GM13976 (cell line): ENCODE measurements at regions not wholly inside any gene's neighbourhood (a gene's known extent, or its start where the extent isn't known, plus 50 kb on each side); places are given as distances from the start of the nearest gene placed in this dataset.

Source experiments
- DNase-seq: peaks from one replicate; pipeline ENCODE4 v3.0.0; 2012; ENCODE audit warnings: low spot score
- in situ Hi-C: fragments of 300-500 bp; cut with MboI; formaldehyde crosslinking; loops from one replicate; pipeline ENCODE4 v1.12.0; 2022; ENCODE audit warnings: low sequenced_read_pairs, mixed read lengths, inconsistent platforms; ENCODE audit not compliant: unreplicated experiment
- TF ChIP-seq, protein P1 (sequence below): IDR thresholded peaks from 2 replicates; pipeline ENCODE4 v1.5.1; 2012; ENCODE audit warnings: borderline replicate concordance, mild to moderate bottlenecking; ENCODE audit not compliant: insufficient read depth; ENCODE audit errors: extremely low read depth, missing control alignments, control extremely low read depth

DNA sequence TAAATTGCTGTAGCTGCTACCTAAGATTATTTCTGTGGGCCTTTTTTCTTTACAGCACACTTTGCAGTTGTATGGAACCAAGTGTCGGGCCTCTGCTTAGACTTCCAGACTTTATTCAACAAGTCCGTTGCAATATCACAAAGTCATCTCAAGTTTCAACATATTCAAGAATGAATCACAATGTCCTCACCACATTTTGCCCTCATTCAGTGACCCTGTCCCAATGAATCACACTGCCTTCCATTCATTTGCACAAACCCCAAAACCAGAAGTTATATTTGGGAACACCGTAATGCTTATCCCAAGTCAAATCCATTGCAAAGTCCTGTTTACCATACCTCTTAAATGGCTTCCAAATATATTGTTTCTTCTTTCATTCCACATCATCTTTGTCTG lies 439.6 kb downstream of the CSNK1G3 start:
- TF ChIP-seq, protein P1, sequence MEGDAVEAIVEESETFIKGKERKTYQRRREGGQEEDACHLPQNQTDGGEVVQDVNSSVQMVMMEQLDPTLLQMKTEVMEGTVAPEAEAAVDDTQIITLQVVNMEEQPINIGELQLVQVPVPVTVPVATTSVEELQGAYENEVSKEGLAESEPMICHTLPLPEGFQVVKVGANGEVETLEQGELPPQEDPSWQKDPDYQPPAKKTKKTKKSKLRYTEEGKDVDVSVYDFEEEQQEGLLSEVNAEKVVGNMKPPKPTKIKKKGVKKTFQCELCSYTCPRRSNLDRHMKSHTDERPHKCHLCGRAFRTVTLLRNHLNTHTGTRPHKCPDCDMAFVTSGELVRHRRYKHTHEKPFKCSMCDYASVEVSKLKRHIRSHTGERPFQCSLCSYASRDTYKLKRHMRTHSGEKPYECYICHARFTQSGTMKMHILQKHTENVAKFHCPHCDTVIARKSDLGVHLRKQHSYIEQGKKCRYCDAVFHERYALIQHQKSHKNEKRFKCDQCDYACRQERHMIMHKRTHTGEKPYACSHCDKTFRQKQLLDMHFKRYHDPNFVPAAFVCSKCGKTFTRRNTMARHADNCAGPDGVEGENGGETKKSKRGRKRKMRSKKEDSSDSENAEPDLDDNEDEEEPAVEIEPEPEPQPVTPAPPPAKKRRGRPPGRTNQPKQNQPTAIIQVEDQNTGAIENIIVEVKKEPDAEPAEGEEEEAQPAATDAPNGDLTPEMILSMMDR: no peak
- DNase-seq: no peak

GRCh38 chr5:123950701-123951581 lies 439.0 kb downstream of the CSNK1G3 start:
- no peak for DNase-seq

More for the DNA sequence above, 439.6 kb downstream of the CSNK1G3 start:
- in situ Hi-C loops: no loop called here

DNA sequence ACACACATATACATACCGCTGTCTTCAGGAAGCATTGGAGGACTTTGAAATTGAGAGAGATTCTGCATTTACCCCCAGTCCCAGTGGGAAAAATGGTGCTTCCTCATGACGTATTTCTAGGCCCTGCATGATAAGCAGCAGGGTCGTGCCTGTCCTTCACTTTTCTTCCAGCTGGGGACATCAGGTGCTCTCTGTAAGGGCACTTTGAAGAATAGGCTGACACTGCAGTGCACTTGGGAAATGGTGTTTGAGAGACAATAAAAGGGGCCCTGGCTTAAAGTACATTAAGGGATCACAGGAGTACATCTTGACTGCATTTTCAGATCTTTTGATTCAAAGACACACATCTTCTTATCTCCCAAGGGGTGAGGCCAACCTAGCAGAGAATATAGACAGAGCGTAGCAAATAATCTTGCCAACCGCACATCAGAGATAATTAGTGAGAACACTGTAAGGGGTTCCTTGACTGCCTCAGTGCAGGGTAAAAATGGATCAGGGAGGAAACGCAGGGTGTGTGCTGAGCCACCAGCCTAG lies 437.9 kb downstream of the CSNK1G3 start:
- in situ Hi-C loops: no loop called here
- TF ChIP-seq, protein P1: no peak
- no peak for DNase-seq

More at GRCh38 chr5:123950701-123951581, 439.0 kb downstream of the CSNK1G3 start:
- in situ Hi-C loops: no loop called here
- TF ChIP-seq, protein P1: no peak

DNA sequence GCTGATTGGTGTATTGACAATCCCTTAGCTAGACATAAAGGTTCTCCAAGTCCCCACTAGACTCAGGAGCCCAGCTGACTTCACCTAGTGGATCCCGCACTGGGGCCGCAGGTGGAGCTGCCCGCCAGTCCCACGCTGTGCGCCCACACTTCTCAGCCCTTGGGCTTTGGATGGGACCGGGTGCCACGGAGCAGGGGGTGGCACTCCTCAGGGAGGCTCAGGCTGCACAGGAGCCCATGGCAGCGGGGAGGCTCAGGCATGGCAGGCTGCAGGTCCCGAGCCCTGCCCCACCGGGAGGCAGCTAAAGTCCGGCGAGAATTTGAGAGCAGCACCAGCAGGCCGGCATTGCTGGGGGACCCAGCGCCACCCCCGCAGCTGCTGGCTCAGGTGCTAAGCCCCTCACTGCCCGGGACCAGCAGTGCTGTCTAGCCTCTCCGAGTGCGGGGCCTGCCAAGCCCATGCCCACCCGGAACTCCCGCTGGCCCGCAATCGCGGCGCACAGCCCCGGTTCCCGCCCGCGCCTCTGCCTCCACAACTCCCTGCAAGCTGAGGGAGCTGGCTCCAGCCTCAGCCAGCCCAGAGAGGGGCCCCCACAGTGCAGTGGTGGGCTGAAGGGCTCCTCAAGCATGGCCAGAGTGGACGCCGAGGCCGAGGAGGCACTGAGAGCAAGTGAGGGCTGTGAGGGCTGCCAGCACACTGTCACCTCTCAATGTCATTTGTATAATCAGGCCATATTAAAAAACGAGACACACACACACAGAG lies 437.2 kb downstream of the CSNK1G3 start:
- in situ Hi-C loops: no loop called here
- TF ChIP-seq, protein P1: no peak
- DNase-seq: no peak

DNA sequence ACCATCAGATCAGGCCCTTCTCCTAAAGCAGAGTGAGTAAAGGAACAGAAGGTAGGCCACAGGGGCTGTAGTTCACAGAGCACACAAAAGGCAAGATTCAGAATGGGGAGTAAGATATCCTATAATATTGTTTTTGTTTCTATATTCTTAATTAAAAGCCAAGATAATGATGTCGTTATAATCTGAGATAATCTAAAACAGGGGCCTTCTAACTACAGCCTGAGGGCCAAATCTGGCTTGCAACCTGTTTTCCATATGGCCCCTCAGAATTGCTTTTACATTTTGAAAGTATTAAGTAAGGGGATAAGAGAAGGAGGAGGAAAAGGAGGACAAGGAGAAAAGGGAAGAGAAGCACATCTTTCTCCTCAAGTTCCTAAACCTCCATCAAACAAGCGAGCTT lies 435.8 kb downstream of the CSNK1G3 start:
- TF ChIP-seq, protein P1: no peak
- DNase-seq: no peak
- in situ Hi-C loops: no loop called here

GRCh38 chr5:123945548-123945947 lies 433.6 kb downstream of the CSNK1G3 start:
- TF ChIP-seq, protein P1: no peak
- no peak for DNase-seq
- in situ Hi-C loops: no loop called here
